Loucy (cell line): ENCODE measurements at regions not wholly inside any gene's neighbourhood (a gene's known extent, or its start where the extent isn't known, plus 50 kb on each side); places are given as distances from the start of the nearest gene placed in this dataset.

ENCODE experiments used
- CTCF ChIP-seq: fragments of 200-600 bp; sonication (generic); conservative IDR thresholded peaks from 2 replicates; pipeline ENCODE4 v1.5.1; 2014; ENCODE audit warnings: mild to moderate bottlenecking, antibody characterized with exemption, low read length
- EZH2phosphoT487 ChIP-seq: fragments of 200-600 bp; IDR thresholded peaks from 2 replicates; pipeline ENCODE4 v1.6.1; 2018; ENCODE audit warnings: antibody characterized with exemption, mild to moderate bottlenecking, moderate library complexity, borderline replicate concordance

- TF ChIP-seq CTCF (no peak), EZH2phosphoT487 (no peak)
These were observed 71.3 kb upstream of the PRPS1 start for GRCh38 chrX:107556967-107557366.
